Sigmoid colon (tissue), 4 donors: ENCODE measurements at regions not wholly inside any gene's neighbourhood (a gene's known extent, or its start where the extent isn't known, plus 50 kb on each side); places are given as distances from the start of the nearest gene placed in this dataset.

Source experiments
- EP300 ChIP-seq, 4 donors: sonication (generic); formaldehyde crosslinking; IDR thresholded peaks; one replicate each; pipeline ENCODE4 v1.6.1; 2017; ENCODE audit warnings: antibody characterized with exemption in 4 of 4
- POLR2A ChIP-seq, 2 donors: fragments of 450-650 bp; IDR thresholded peaks; one replicate each; pipeline ENCODE4 v1.6.1; 2016; ENCODE audit warnings: antibody characterized with exemption in 2 of 2, mild to moderate bottlenecking in 2 of 2, moderate library complexity in 2 of 2
- POLR2AphosphoS5 ChIP-seq, 4 donors: sonication (generic); formaldehyde crosslinking; IDR thresholded peaks; one replicate each; pipeline ENCODE4 v1.6.1; 2017; ENCODE audit warnings: antibody characterized with exemption in 4 of 4
- TF ChIP-seq, protein P1 (sequence below), 4 experiments: fragments of 450-650 bp in 3 of 4; fragments of 200-600 bp in 1 of 4; IDR thresholded peaks; one replicate each; pipeline ENCODE4 v1.5.1; 2016 to 2019; ENCODE audit warnings: antibody characterized with exemption in 4 of 4, mild to moderate bottlenecking in 3 of 4, moderate library complexity in 2 of 4

DNA sequence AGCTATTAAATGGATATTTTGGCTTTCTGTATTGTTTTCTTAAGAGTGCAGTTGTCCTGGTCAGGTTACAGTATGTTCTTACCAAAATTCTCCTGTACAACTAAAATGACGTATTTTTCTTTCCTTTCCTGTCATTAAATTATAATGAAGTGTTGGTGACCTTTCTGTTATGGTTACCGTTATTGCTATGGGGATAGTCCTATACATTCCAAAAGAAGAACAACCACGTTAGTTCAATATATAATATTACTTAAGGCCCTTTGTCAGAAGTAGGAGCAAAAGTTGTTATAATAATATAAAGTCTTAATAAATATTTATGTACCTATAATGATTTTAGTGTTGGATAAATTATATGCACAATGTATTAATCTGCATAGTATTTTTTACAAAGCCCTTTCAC lies 82.4 kb upstream of the NREP start:
- no peak for TF ChIP-seq POLR2A (IDR thresholded peaks at IDR 0.05)
- TF ChIP-seq, protein P1, sequence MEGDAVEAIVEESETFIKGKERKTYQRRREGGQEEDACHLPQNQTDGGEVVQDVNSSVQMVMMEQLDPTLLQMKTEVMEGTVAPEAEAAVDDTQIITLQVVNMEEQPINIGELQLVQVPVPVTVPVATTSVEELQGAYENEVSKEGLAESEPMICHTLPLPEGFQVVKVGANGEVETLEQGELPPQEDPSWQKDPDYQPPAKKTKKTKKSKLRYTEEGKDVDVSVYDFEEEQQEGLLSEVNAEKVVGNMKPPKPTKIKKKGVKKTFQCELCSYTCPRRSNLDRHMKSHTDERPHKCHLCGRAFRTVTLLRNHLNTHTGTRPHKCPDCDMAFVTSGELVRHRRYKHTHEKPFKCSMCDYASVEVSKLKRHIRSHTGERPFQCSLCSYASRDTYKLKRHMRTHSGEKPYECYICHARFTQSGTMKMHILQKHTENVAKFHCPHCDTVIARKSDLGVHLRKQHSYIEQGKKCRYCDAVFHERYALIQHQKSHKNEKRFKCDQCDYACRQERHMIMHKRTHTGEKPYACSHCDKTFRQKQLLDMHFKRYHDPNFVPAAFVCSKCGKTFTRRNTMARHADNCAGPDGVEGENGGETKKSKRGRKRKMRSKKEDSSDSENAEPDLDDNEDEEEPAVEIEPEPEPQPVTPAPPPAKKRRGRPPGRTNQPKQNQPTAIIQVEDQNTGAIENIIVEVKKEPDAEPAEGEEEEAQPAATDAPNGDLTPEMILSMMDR (IDR thresholded peaks at IDR 0.05), result no peak
- TF ChIP-seq EP300 (IDR thresholded peaks at IDR 0.05), result no peak
- no peak for TF ChIP-seq POLR2AphosphoS5 (IDR thresholded peaks at IDR 0.05)
